ENCODE measurements at regions not wholly inside any gene's neighbourhood (a gene's known extent, or its start where the extent isn't known, plus 50 kb on each side); places are given as distances from the start of the nearest gene placed in this dataset.

DNA sequence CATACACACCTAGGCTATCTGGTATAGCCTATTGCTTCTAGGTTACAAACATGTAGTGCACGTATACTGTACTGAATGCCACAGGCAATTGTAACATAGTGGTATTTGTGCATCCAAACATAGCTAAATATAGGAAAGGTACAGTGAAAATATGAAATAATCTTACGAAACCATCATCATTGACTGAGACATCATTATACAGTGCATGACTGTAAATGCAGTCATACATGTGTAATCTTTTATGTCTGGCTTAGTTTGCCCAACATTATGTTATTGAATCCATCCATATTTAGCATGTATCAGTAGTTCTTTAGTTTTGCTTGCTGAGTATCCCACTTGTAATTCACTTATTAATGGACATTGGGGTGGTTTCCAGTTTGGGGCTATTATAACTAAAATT, 124.9 kb downstream of the CYLD start:
- DNase-seq, result no peak

DNA sequence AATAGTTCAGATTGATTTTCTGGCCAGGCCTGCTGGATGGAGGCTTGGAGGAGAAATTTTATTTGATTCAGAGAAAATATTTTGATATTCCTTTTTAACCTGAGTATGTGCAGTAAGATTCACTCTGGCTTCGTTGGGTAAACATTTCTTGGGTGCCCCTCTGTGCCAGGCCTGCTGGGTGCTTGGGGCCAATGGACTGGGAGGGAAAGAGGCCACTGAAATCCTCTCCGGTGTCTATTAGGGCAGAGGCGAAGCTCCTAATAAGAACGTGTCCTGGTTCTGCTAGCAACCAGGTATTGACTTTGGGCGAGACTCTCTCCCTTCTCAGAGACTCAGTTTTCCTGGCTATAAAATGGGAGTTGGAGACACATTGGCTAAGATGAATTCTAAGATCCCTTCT, 122.5 kb downstream of the CYLD start:
- DNase-seq, result no peak

DNA sequence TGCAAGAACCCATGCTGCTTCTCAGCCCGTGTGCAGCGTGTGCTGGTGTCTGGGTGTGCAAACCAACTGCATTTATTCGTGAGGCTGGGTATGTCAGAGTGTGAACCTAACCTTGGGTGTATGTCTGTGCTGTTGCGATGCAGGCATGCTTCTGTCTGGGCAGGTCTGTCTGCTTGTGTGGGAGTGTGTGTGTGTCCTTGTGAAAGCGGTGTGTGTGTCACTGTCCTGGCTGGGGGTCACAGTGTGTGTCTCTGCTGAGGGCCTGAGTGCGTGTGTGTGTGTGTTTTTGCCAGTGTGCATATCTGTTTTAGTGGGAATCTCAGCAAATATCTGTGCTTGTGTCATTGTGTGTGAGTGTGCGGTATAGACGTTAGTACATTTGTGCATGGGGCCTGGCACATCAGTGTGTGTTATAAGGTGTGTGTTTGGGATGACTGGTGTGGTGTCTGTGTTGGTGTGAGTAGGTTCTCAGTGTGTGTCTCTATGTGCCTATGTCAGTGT, 121.8 kb downstream of the CYLD start:
- no peak for DNase-seq

GRCh38 chr16:50862818-50863643, 121.1 kb downstream of the CYLD start:
- DNase-seq, result no peak

GRCh38 chr16:50861970-50862411, 120.1 kb downstream of the CYLD start:
- DNase-seq, result no peak

GRCh38 chr16:50861451-50861850, 119.6 kb downstream of the CYLD start:
- DNase-seq, result no peak

GRCh38 chr16:50859628-50860360, 117.9 kb downstream of the CYLD start:
- no peak for DNase-seq

GRCh38 chr16:50858877-50859627, 117.2 kb downstream of the CYLD start:
- DNase-seq, result no peak

- DNase-seq, result no peak
Observed at GRCh38 chr16:50858376-50858775, 116.5 kb downstream of the CYLD start.

DNA sequence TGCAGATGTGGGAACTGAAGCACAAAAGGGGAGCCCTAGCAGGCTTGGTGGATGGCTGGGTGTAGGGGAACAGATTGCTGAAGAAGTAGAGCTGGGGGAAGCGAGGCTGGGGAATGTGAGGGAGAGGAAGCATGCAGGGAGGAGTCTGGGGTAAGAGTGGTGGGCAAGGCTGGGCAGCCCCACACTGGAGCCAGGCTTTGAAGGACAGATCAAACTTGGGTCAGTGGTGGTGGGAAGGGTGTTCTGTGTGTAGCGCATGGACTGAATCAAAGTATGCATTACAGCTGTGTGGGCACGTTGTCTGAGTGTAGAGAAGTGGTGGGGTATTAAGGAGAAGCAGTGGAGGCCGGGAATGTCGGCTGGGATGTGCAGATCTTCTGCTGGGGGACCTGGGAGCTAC, 116.0 kb downstream of the CYLD start:
- no peak for DNase-seq

DNA sequence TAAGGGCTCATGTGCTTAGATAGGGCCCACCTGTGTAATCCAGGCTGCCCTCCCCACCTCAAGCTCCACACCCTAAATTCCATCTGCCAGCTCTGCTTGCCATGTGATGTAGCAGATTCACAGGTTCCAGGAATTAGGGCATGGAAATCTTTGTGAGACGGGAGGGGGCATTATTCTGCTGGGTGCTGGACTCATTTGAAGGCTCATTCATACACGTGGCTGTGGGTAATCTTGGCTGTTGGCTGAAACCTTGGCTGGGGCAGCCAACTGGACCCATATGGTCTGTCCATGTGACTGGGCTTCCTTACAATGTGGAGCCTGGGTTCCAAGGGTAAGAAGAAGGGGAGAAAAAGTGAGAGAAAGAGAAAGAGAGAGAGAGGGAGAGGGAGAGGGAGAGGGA, 115.1 kb downstream of the CYLD start:
- DNase-seq, result no peak

DNA sequence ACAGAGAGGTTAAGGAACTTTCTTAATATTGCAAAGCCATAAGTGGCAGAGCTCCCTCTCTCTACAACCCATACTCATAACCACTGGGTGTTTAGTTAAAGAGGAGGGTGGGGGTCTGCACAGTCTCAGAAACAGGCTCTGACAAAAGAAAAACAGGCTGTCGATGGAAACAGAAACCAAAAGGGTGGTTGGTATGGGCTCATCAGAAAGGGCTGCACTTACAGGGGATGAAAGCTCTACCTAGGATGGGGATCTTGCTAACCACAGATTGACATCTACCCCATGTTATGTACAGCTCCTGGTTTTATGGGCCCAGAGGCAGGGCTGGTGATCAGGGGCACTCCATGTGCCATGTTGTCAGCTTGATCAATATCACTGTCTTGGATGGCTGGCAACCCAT, 111.4 kb downstream of the CYLD start:
- DNase-seq, result no peak
